ENCODE measurements at regions not wholly inside any gene's neighbourhood (a gene's known extent, or its start where the extent isn't known, plus 50 kb on each side); places are given as distances from the start of the nearest gene placed in this dataset.

DNA sequence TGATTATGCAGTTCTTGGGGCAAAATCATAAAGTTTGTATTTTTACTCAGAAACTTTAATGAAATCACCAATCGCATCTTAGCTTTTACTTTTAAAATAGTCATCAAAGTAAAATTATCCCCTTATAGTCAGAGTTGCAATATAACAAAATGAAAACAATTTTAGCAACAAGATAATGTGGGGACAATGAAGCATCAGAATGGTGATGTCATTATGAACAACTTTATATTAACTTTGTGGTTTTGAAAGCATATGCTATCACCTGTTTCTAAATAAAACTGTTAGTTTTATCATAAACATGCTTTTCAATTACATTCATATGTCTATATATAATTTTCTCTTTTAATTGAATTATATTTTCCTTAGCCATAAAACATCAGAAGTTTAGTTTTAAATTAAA, 856.8 kb downstream of the CDH9 start:
- TF ChIP-seq, protein P1, sequence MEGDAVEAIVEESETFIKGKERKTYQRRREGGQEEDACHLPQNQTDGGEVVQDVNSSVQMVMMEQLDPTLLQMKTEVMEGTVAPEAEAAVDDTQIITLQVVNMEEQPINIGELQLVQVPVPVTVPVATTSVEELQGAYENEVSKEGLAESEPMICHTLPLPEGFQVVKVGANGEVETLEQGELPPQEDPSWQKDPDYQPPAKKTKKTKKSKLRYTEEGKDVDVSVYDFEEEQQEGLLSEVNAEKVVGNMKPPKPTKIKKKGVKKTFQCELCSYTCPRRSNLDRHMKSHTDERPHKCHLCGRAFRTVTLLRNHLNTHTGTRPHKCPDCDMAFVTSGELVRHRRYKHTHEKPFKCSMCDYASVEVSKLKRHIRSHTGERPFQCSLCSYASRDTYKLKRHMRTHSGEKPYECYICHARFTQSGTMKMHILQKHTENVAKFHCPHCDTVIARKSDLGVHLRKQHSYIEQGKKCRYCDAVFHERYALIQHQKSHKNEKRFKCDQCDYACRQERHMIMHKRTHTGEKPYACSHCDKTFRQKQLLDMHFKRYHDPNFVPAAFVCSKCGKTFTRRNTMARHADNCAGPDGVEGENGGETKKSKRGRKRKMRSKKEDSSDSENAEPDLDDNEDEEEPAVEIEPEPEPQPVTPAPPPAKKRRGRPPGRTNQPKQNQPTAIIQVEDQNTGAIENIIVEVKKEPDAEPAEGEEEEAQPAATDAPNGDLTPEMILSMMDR (IDR thresholded peaks at IDR 0.05; ENCODE audit: low read depth, low read length): no peak
- TF ChIP-seq POLR2A (IDR thresholded peaks at IDR 0.05; ENCODE audit: extremely low read depth, insufficient read length) (no peak), MAX (IDR thresholded peaks at IDR 0.05; ENCODE audit: low read depth, low read length) (no peak)

All from NB4 (cell line).